ENCODE measurements at regions not wholly inside any gene's neighbourhood (a gene's known extent, or its start where the extent isn't known, plus 50 kb on each side); places are given as distances from the start of the nearest gene placed in this dataset.
A peak's percentile ranks its signal among the peaks of the same experiment; 100 is the strongest.
"Not testable (repeated sequence)": the region's sequence is repeated elsewhere in the genome, so short reads cannot be mapped to it uniquely, and the experiment has no call there.

DNA sequence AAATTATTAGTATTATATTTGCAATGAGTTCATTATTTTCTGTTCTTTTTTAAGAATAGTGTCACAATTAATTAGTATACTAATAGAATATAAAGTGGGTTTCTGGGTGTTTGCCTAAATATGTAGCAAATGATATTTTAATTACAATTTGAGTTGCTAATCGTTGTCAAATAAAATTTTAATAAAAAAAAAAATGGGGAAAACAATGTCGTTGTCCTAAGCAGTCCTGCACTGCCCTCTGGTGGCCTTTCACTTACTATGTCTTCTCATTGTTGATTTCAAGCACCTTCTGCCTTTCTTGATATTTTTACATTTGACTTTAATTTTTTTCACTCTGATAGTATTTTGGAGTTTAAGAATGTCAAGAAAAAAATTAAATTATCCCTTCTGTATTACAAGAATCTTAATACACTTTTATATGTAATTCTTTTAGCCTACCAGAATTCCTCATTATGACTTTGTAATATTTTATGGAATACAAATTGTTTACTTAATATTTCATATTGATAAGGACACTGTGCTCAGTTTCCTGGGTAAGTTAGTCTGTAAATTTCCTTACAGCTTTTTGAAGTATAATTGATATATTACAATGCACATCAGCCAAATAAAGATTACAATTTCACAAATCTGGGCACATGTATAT is 104.5 kb upstream of the FMN2 start:
- Histone ChIP-seq H3K9me2 (replicated peaks; ENCODE audit: insufficient read depth, low read length) (no peaks in the 10 kb centered on the region), H3F3A (ENCODE audit: insufficient read depth, low read length) (no peaks in the 10 kb centered on the region), H4K20me1 (ENCODE audit: insufficient read depth, low read length) (no peaks in the 10 kb centered on the region), H3K79me2 (ENCODE audit: low read length) (no peaks in the 10 kb centered on the region), H3K27ac (ENCODE audit: low read length) (no peak overlapping the region), H3K9ac (ENCODE audit: low read length) (no peak overlapping the region), H3K4me3 (ENCODE audit: low read length) (no peak overlapping the region), H3K36me3 (replicated peaks; ENCODE audit: insufficient read depth, low read length) (no peaks in the 10 kb centered on the region), H3K4me1 (ENCODE audit: low read length) (no peaks in the 10 kb centered on the region), H2AFZ (ENCODE audit: low read length) (no peak overlapping the region), H3K4me2 (ENCODE audit: low read depth, low read length) (no peak overlapping the region), H3K9me3 (replicated peaks; ENCODE audit: insufficient read depth, low read length) (no peaks in the 10 kb centered on the region), H3K27me3 (replicated peaks; ENCODE audit: insufficient read depth, low read length) (no peaks in the 10 kb centered on the region)
- TF ChIP-seq EZH2 (optimal IDR thresholded peaks at IDR 0.05; ENCODE audit: low read depth, low read length) (no peak), EZH2phosphoT487 (IDR thresholded peaks at IDR 0.05; ENCODE audit: low read length) (no peak)
- TF ChIP-seq, protein P1, sequence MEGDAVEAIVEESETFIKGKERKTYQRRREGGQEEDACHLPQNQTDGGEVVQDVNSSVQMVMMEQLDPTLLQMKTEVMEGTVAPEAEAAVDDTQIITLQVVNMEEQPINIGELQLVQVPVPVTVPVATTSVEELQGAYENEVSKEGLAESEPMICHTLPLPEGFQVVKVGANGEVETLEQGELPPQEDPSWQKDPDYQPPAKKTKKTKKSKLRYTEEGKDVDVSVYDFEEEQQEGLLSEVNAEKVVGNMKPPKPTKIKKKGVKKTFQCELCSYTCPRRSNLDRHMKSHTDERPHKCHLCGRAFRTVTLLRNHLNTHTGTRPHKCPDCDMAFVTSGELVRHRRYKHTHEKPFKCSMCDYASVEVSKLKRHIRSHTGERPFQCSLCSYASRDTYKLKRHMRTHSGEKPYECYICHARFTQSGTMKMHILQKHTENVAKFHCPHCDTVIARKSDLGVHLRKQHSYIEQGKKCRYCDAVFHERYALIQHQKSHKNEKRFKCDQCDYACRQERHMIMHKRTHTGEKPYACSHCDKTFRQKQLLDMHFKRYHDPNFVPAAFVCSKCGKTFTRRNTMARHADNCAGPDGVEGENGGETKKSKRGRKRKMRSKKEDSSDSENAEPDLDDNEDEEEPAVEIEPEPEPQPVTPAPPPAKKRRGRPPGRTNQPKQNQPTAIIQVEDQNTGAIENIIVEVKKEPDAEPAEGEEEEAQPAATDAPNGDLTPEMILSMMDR (IDR thresholded peaks at IDR 0.05; ENCODE audit: low read length): peak; percentile 74
- peak; percentile 63 for DNase-seq

DNA sequence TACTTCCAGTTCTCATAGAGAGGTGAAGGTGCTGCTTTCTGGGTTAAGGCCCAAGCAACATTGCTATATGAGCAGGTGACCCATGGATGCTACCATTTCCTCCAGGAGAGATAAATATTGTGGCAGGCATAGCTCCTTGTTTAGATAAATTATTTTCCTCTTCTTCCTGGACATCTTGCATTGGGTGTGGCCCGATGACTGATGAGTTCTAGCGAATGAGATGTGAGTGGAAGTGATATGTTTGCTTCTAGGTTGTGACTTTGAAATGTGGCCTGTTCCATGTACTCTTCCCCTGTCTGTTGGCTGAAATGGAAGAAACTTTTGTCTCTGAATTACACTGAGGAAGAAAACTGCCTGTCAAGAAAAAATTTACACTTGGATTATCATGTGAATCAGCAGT is 101.7 kb upstream of the FMN2 start:
- Histone ChIP-seq H3K4me2 (ENCODE audit: low read depth, low read length) (no peak overlapping the region), H3K4me1 (ENCODE audit: low read length) (no peaks in the 10 kb centered on the region), H3K27me3 (replicated peaks; ENCODE audit: insufficient read depth, low read length) (no peaks in the 10 kb centered on the region), H2AFZ (ENCODE audit: low read length) (no peak overlapping the region), H3K9me3 (replicated peaks; ENCODE audit: insufficient read depth, low read length) (no peaks in the 10 kb centered on the region), H3K36me3 (replicated peaks; ENCODE audit: insufficient read depth, low read length) (no peaks in the 10 kb centered on the region), H3F3A (ENCODE audit: insufficient read depth, low read length) (no peaks in the 10 kb centered on the region), H3K9ac (ENCODE audit: low read length) (no peak overlapping the region), H3K79me2 (ENCODE audit: low read length) (no peaks in the 10 kb centered on the region), H3K9me2 (replicated peaks; ENCODE audit: insufficient read depth, low read length) (no peaks in the 10 kb centered on the region), H3K4me3 (ENCODE audit: low read length) (no peak overlapping the region), H3K27ac (ENCODE audit: low read length) (no peak overlapping the region), H4K20me1 (ENCODE audit: insufficient read depth, low read length) (no peaks in the 10 kb centered on the region)
- TF ChIP-seq, protein P1 (IDR thresholded peaks at IDR 0.05; ENCODE audit: low read length): no peak
- no peak for TF ChIP-seq EZH2 (optimal IDR thresholded peaks at IDR 0.05; ENCODE audit: low read depth, low read length)
- TF ChIP-seq EZH2phosphoT487 (IDR thresholded peaks at IDR 0.05; ENCODE audit: low read length): no peak
- DNase-seq: no peak

DNA sequence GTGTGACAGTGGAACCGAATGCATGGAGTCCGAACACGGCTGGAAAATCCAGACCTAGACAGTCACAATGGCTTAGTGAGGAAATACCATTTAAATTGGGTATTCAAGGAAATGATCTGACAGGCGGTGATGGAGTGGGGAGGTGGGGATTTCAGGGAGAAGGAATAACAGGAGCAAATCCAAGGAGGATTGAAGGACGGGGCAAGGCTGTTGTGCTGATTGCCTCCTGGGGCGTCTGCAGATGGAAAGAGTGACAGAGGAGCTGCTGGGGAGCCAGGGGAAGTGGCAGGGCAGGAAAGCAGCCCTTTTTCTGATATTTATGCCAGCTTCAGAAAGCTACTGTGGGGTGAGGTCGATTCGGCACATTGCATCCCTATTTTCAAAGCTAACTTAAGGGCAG is 99.1 kb upstream of the FMN2 start:
- not testable (repeated sequence) for H3K36me3 ChIP-seq (replicated peaks; ENCODE audit: insufficient read depth, low read length); H3K9me2 ChIP-seq (replicated peaks; ENCODE audit: insufficient read depth, low read length); H3F3A ChIP-seq (ENCODE audit: insufficient read depth, low read length); H3K79me2 ChIP-seq (ENCODE audit: low read length); H3K9ac ChIP-seq (ENCODE audit: low read length); DNase-seq; H4K20me1 ChIP-seq (ENCODE audit: insufficient read depth, low read length); H3K4me3 ChIP-seq (ENCODE audit: low read length); H3K4me1 ChIP-seq (ENCODE audit: low read length); H2AFZ ChIP-seq (ENCODE audit: low read length); H3K27me3 ChIP-seq (replicated peaks; ENCODE audit: insufficient read depth, low read length); H3K27ac ChIP-seq (ENCODE audit: low read length); H3K9me3 ChIP-seq (replicated peaks; ENCODE audit: insufficient read depth, low read length); H3K4me2 ChIP-seq (ENCODE audit: low read depth, low read length)

DNA sequence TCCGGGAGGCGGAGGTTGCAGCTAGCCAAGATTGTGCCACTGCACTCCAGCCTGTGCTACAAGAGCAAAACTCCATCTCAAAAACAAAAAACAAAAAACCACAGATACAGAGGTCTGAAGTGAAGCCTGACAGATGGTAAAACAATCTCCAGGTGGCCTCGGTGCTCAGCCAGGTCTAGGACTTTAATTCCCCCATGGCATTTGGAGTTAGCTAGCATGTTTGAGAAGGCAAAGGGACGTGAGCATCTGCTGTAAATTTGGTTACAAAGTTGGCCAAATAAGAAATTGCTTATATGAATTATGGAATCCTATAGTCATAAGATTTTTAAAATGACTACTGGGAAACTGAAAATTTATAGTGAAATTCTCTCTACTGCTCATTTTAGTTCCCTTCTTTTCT is 98.3 kb upstream of the FMN2 start:
- H3K79me2 ChIP-seq (ENCODE audit: low read length): no peaks in the 10 kb centered on the region
- H3K36me3 ChIP-seq (replicated peaks; ENCODE audit: insufficient read depth, low read length): no peaks in the 10 kb centered on the region
- H3K9ac ChIP-seq (ENCODE audit: low read length): no peak overlapping the region
- no peaks in the 10 kb centered on the region for H3K9me2 ChIP-seq (replicated peaks; ENCODE audit: insufficient read depth, low read length)
- H3K9me3 ChIP-seq (replicated peaks; ENCODE audit: insufficient read depth, low read length): no peaks in the 10 kb centered on the region
- H3K4me2 ChIP-seq (ENCODE audit: low read depth, low read length): no peak overlapping the region
- no peak overlapping the region for H3K27ac ChIP-seq (ENCODE audit: low read length)
- H3F3A ChIP-seq (ENCODE audit: insufficient read depth, low read length): no peaks in the 10 kb centered on the region
- no peak overlapping the region for H3K4me3 ChIP-seq (ENCODE audit: low read length)
- no peaks in the 10 kb centered on the region for H4K20me1 ChIP-seq (ENCODE audit: insufficient read depth, low read length)
- H3K4me1 ChIP-seq (ENCODE audit: low read length): no peaks in the 10 kb centered on the region
- no peak overlapping the region for H2AFZ ChIP-seq (ENCODE audit: low read length)
- no peaks in the 10 kb centered on the region for H3K27me3 ChIP-seq (replicated peaks; ENCODE audit: insufficient read depth, low read length)
- DNase-seq: no peak
- TF ChIP-seq, protein P1 (IDR thresholded peaks at IDR 0.05; ENCODE audit: low read length): no peak
- TF ChIP-seq EZH2phosphoT487 (IDR thresholded peaks at IDR 0.05; ENCODE audit: low read length) (no peak), EZH2 (optimal IDR thresholded peaks at IDR 0.05; ENCODE audit: low read depth, low read length) (no peak)
